HG02759 (cell line): ENCODE measurements at regions not wholly inside any gene's neighbourhood (a gene's known extent, or its start where the extent isn't known, plus 50 kb on each side); places are given as distances from the start of the nearest gene placed in this dataset.

ENCODE experiments used
- ATAC-seq: cut with Tn5 transposase; IDR thresholded peaks from one replicate; pipeline ENCODE4 v1.9.1; 2021; ENCODE audit warnings: mild to moderate bottlenecking, moderate library complexity; ENCODE audit not compliant: unreplicated experiment

- no peak for ATAC-seq
Measured at GRCh38 chr5:21185536-21185935, 1197.5 kb upstream of the CDH18 start.

GRCh38 chr5:21184581-21184980 lies 1196.6 kb upstream of the CDH18 start:
- ATAC-seq = no peak

- no peak for ATAC-seq
Measured at GRCh38 chr5:21181609-21182125, 1193.7 kb upstream of the CDH18 start.

- no peak for ATAC-seq
Measured at GRCh38 chr5:21173526-21173925, 1185.5 kb upstream of the CDH18 start.

GRCh38 chr5:21173036-21173435 lies 1185.0 kb upstream of the CDH18 start:
- no peak for ATAC-seq

GRCh38 chr5:21171038-21171437 lies 1183.0 kb upstream of the CDH18 start:
- no peak for ATAC-seq

GRCh38 chr5:21168557-21168956 lies 1180.6 kb upstream of the CDH18 start:
- ATAC-seq = no peak

GRCh38 chr5:21165344-21165743 lies 1177.3 kb upstream of the CDH18 start:
- no peak for ATAC-seq

GRCh38 chr5:21164425-21164824 lies 1176.4 kb upstream of the CDH18 start:
- no peak for ATAC-seq

GRCh38 chr5:21159510-21160059 lies 1171.6 kb upstream of the CDH18 start:
- ATAC-seq = no peak

- ATAC-seq = no peak
Measured at GRCh38 chr5:21154526-21154925, 1166.5 kb upstream of the CDH18 start.

- ATAC-seq = no peak
Measured at GRCh38 chr5:21152611-21153010, 1164.6 kb upstream of the CDH18 start.

GRCh38 chr5:21145376-21145775 lies 1157.4 kb upstream of the CDH18 start:
- ATAC-seq = no peak

- ATAC-seq = no peak
Measured at GRCh38 chr5:21143686-21144085, 1155.7 kb upstream of the CDH18 start.

- no peak for ATAC-seq
Measured at GRCh38 chr5:21142791-21143190, 1154.8 kb upstream of the CDH18 start.

- ATAC-seq = no peak
Measured at GRCh38 chr5:21140987-21141386, 1153.0 kb upstream of the CDH18 start.

- no peak for ATAC-seq
Measured at GRCh38 chr5:21126236-21126635, 1138.2 kb upstream of the CDH18 start.

- no peak for ATAC-seq
Measured at GRCh38 chr5:21125238-21125983, 1137.4 kb upstream of the CDH18 start.

- no peak for ATAC-seq
Measured at GRCh38 chr5:21121213-21121612, 1133.2 kb upstream of the CDH18 start.

GRCh38 chr5:21097661-21098060 lies 1109.7 kb upstream of the CDH18 start:
- ATAC-seq = no peak

GRCh38 chr5:21094619-21095018 lies 1106.6 kb upstream of the CDH18 start:
- no peak for ATAC-seq

GRCh38 chr5:21087766-21088165 lies 1099.8 kb upstream of the CDH18 start:
- no peak for ATAC-seq

GRCh38 chr5:21085791-21086190 lies 1097.8 kb upstream of the CDH18 start:
- ATAC-seq = no peak
